SK-N-MC (cell line): ENCODE measurements at regions not wholly inside any gene's neighbourhood (a gene's known extent, or its start where the extent isn't known, plus 50 kb on each side); places are given as distances from the start of the nearest gene placed in this dataset.

Source experiments
- EZH2 ChIP-seq: fragments of 200-600 bp; sonication (generic); IDR thresholded peaks from one replicate; pipeline ENCODE4 v1.6.1; 2017; ENCODE audit warnings: antibody characterized with exemption
- POLR2AphosphoS5 ChIP-seq: IDR thresholded peaks from 2 replicates; pipeline ENCODE4 v1.6.1; 2012; ENCODE audit warnings: mild to moderate bottlenecking, low read depth, low read length, borderline replicate concordance

GRCh38 chr2:220025207-220025606 is 397.8 kb downstream of the SLC4A3 start:
- TF ChIP-seq POLR2AphosphoS5 (no peak), EZH2 (no peak)
